Testis (tissue), 2 donors: ENCODE measurements at regions not wholly inside any gene's neighbourhood (a gene's known extent, or its start where the extent isn't known, plus 50 kb on each side); places are given as distances from the start of the nearest gene placed in this dataset.

Experiments
- DNase-seq: peaks from one replicate; pipeline ENCODE4 v3.0.0-alpha.2; 2019
- H3K27ac ChIP-seq, 2 donors: fragments of 200-600 bp; sonication (generic); one replicate each; pipeline ENCODE4 v1.5.1; 2019
- H3K27me3 ChIP-seq: fragments of 200-600 bp; sonication (generic); one replicate; pipeline ENCODE4 v1.5.1; 2019
- H3K36me3 ChIP-seq: fragments of 200-600 bp; sonication (generic); one replicate; pipeline ENCODE4 v1.5.1; 2017; ENCODE audit warnings: low read depth; ENCODE audit errors: missing control alignments
- H3K4me1 ChIP-seq: fragments of 200-600 bp; sonication (generic); one replicate; pipeline ENCODE4 v1.5.1; 2019
- H3K4me3 ChIP-seq, 2 donors: fragments of 200-600 bp; sonication (generic); one replicate each; pipeline ENCODE4 v1.5.1; 2017 to 2019
- H3K9me3 ChIP-seq: fragments of 200-600 bp; sonication (generic); one replicate; pipeline ENCODE4 v1.5.1; 2017
- POLR2A ChIP-seq: fragments of 450-650 bp; IDR thresholded peaks from one replicate; pipeline ENCODE4 v1.6.1; 2017; ENCODE audit warnings: antibody characterized with exemption, mild to moderate bottlenecking, moderate library complexity
- WGBS, 2 donors: methylation state at CpG; one replicate each; pipeline ENCODE4 v1.1.5; 2018; 5-methylcytosine and 5-hydroxymethylcytosine counted together
- intact Hi-C: fragments of 100-400 bp; cut with DNase I; formaldehyde crosslinking; loops from one replicate; pipeline ENCODE4 v1.15.1; 2023; ENCODE audit warnings: low total_unique reads
- TF ChIP-seq, protein P1 (sequence below), 3 experiments: fragments of 450-650 bp in 2 of 3; fragments of 200-600 bp in 1 of 3; sonication (generic) in 1 of 3; IDR thresholded peaks; one replicate each; pipeline ENCODE4 v1.5.1; 2016 to 2019; ENCODE audit warnings: antibody characterized with exemption in 3 of 3, mild to moderate bottlenecking in 2 of 3, moderate library complexity in 1 of 3

DNA sequence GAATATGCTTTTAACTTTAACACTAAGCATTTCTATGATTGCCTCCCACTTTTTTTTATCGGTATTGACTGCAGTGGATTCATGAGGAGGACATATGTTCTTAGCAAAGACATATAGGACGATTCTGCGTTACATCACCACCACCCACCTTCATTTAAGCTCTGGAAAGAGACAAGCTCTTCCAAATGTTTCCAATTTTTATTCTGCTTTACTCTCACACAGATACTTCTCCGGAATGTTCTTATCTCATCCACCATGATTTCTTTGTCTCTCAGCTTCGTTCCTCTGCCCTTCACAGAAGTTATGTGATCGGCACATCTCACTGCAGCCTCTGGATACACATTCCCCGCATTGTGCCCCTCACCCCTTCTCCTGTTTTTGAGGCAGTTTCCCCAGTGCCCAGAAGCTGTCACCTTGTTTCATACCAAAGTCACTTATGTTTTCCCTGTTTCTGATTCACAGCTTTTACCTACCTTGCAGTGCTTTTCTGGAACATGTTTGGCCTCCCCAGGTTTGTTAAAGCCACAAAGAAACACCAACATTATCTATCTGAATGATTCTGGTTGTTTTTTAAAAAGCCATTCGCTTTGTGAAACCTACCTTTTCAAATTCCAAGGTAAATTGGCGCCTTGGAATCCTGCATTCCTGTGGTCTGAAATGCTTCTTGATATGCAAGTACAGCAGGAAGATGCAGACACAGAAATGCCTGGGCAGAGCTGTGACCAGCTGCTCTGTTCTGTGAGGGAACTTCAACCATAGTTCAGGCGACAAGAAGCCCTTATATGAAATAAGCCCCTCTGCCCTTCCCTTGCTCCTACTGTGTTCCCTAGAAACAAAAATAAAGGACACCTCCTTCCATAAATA is 1020.2 kb downstream of the TTLL7 start:
- no peaks in the 10 kb centered on the region for H3K27me3 ChIP-seq
- DNase-seq, result no peak

GRCh38 chr1:82972841-82973553 is 1025.9 kb downstream of the TTLL7 start:
- H3K27ac ChIP-seq, result no peak overlapping the region
- H3K4me1 ChIP-seq, result no peaks in the 10 kb centered on the region
- DNase-seq, result no peak
- H3K9me3 ChIP-seq, result no peaks in the 10 kb centered on the region
- no peaks in the 10 kb centered on the region for H3K27me3 ChIP-seq
- peak overlapping the region in 1 of 2 donors; percentile 9 for H3K4me3 ChIP-seq
- intact Hi-C loops, result no loop called here
- H3K36me3 ChIP-seq, result no peaks in the 10 kb centered on the region
- WGBS, 2 donors, result 57 to 70% methylated on average over 15 of the region's 15 CpGs
- TF ChIP-seq, protein P1, sequence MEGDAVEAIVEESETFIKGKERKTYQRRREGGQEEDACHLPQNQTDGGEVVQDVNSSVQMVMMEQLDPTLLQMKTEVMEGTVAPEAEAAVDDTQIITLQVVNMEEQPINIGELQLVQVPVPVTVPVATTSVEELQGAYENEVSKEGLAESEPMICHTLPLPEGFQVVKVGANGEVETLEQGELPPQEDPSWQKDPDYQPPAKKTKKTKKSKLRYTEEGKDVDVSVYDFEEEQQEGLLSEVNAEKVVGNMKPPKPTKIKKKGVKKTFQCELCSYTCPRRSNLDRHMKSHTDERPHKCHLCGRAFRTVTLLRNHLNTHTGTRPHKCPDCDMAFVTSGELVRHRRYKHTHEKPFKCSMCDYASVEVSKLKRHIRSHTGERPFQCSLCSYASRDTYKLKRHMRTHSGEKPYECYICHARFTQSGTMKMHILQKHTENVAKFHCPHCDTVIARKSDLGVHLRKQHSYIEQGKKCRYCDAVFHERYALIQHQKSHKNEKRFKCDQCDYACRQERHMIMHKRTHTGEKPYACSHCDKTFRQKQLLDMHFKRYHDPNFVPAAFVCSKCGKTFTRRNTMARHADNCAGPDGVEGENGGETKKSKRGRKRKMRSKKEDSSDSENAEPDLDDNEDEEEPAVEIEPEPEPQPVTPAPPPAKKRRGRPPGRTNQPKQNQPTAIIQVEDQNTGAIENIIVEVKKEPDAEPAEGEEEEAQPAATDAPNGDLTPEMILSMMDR (IDR thresholded peaks at IDR 0.05), result no peak
- TF ChIP-seq POLR2A, result no peak

More for the DNA sequence above, 1020.2 kb downstream of the TTLL7 start:
- H3K4me3 ChIP-seq, result no peak overlapping the region
- H3K36me3 ChIP-seq, result no peaks in the 10 kb centered on the region
- H3K4me1 ChIP-seq, result no peaks in the 10 kb centered on the region
- no peaks in the 10 kb centered on the region for H3K9me3 ChIP-seq
- WGBS, 2 donors, result 68 to 76% methylated on average over 10 of the region's 10 CpGs
- H3K27ac ChIP-seq, result no peak overlapping the region
- TF ChIP-seq POLR2A, result no peak
- TF ChIP-seq, protein P1 (IDR thresholded peaks at IDR 0.05), result no peak
- intact Hi-C loops, result no loop called here

DNA sequence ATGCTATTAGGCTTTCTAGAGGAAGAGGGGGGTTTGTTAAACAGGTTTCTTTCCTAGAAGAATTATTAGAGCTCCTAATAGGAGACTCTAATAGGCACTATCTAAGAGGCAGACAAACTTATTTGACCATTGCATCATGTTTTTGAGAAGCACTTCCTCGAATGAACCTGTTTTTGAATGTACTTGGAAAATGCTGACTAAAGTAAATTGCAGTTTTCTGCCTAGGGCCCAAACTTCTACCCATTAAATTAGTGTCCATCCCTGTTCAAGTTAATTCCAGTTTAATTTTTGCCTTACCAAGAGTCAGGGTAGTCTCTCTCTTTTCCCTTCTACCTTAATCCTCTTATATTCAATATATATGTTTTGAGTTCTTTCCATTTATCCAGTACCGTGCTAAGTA is 1029.6 kb downstream of the TTLL7 start:
- intact Hi-C loops, result no loop called here
- TF ChIP-seq POLR2A, result no peak
- TF ChIP-seq, protein P1 (IDR thresholded peaks at IDR 0.05), result no peak
- Histone ChIP-seq H3K4me1 (no peaks in the 10 kb centered on the region), H3K27ac (no peak overlapping the region), H3K36me3 (no peaks in the 10 kb centered on the region), H3K4me3 (no peak overlapping the region), H3K27me3 (no peaks in the 10 kb centered on the region), H3K9me3 (no peaks in the 10 kb centered on the region)
- no peak for DNase-seq
- WGBS, 2 donors, result 94 to 96% methylated on average over 2 of the region's 2 CpGs

DNA sequence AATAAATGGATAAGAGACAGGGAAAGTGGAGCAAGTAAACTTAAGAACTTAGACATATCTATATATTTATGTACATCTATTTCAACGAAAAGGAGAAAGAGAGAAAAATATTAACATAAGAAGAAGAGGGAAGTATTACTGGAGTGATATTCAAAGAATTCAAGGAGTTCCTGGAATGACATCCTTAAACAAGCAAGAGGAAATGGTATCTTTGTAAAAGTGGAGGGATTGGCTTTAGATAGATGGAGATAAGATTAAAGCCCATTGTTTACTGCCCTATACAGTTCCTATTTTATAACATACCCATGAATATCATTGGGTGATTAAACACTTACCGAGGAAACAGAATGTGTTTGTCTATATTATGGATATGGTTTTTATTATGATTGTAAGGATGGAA is 1036.3 kb downstream of the TTLL7 start:
- Histone ChIP-seq H3K9me3 (no peaks in the 10 kb centered on the region), H3K36me3 (no peaks in the 10 kb centered on the region), H3K27me3 (no peaks in the 10 kb centered on the region), H3K27ac (no peak overlapping the region), H3K4me3 (no peak overlapping the region), H3K4me1 (no peaks in the 10 kb centered on the region)
- no peak for TF ChIP-seq POLR2A
- TF ChIP-seq, protein P1 (IDR thresholded peaks at IDR 0.05), result no peak
- intact Hi-C loops, result no loop called here
- 87 to 89% methylated on average over 2 of the region's 2 CpGs for WGBS, 2 donors
- no peak for DNase-seq
